Neural progenitor cell (in vitro differentiated cells): ENCODE measurements at regions not wholly inside any gene's neighbourhood (a gene's known extent, or its start where the extent isn't known, plus 50 kb on each side); places are given as distances from the start of the nearest gene placed in this dataset.

ENCODE experiments used
- CTCF ChIP-seq: fragments of 200-600 bp; sonication (generic); IDR thresholded peaks from 2 replicates; pipeline ENCODE4 v1.5.1; 2017; ENCODE audit warnings: antibody characterized with exemption, mild to moderate bottlenecking
- EZH2 ChIP-seq: fragments of 200-600 bp; sonication (generic); IDR thresholded peaks from 2 replicates; pipeline ENCODE4 v1.6.1; 2017; ENCODE audit warnings: antibody characterized with exemption, mild to moderate bottlenecking, moderate library complexity

DNA sequence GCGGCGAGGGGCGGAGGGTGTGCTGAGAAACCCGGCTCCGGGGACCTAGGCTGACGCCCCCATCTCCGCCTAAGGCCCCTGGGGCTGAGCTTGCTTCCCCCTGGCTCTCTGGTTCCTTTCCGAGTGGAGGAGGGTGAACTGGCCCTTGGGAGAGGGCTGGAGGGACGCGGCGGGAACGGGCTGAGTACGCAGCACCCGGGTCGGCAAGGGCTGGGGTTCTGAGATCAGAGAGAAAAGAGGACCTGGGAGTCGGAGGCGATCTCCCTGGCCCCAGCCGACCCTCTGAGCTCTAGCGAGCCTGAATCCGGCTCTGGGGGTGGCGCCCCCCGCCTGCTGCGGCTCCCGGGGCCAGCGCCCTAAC, 270.8 kb downstream of the FOXD2 start:
- no peak for TF ChIP-seq CTCF
- TF ChIP-seq EZH2, result peak; percentile 47
